ENCODE measurements at regions not wholly inside any gene's neighbourhood (a gene's known extent, or its start where the extent isn't known, plus 50 kb on each side); places are given as distances from the start of the nearest gene placed in this dataset.

DNA sequence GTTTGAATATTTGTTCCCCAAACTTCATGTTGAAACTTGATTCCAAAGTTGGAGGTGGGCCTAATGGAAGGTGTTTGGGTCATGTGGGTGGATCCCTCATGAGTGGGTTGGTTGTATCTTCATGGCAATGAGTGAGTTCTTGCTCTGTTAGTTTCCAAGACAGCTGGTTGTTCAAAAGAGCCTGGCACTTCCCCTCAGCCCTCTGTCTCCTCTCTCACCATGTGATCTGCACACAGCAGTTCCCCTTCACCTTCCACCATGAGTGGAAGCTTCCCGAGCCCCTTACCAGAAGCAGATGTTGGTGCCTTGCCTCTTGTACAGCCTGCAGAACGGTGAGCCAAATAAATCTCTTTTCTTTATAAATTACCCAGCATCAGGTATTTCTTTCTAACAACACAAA is 327.1 kb upstream of the SLCO3A1 start:
- intact Hi-C loops (cut with DNase I) = no loop called here
- WGBS = 77% methylated on average over 2 of the region's 2 CpGs
- Histone ChIP-seq H3K36me3 (no peaks in the 10 kb centered on the region), H3K4me1 (replicated peaks) (no peaks in the 10 kb centered on the region), H3K27me3 (replicated peaks; ENCODE audit: insufficient read depth) (no peaks in the 10 kb centered on the region), H3K27ac (no peak overlapping the region), H3K9me3 (no peaks in the 10 kb centered on the region), H3K4me3 (no peak overlapping the region)
- no peak for TF ChIP-seq POLR2A (IDR thresholded peaks at IDR 0.05)
- TF ChIP-seq CTCF (IDR thresholded peaks at IDR 0.05) = no peak
- no peak for TF ChIP-seq POLR2AphosphoS5 (IDR thresholded peaks at IDR 0.05)
- no peak for DNase-seq (ENCODE audit: low spot score)

DNA sequence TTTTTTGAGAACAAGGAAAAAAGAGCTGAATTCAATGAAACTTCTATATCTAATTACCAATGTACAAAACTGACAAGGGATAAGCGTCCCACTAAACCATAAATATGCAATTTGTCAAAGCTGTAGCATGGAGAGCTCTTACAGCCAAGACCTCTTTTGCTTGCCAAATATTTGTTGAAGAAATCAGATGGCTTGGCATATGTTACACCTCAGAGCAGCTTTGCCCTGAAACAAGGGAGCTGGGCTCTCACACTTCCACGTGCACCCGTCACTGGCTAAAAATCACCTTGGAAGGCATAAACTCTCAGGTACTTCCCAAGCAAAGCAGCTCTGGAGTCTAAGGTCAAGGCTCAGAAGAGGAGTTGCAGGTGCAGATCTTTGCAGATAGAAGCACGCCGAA is 324.7 kb upstream of the SLCO3A1 start:
- no peaks in the 10 kb centered on the region for H3K27me3 ChIP-seq (replicated peaks; ENCODE audit: insufficient read depth)
- 47% methylated on average over 5 of the region's 5 CpGs for WGBS
- TF ChIP-seq CTCF (IDR thresholded peaks at IDR 0.05) (no peak), POLR2A (IDR thresholded peaks at IDR 0.05) (no peak), POLR2AphosphoS5 (IDR thresholded peaks at IDR 0.05) (no peak)
- H3K27ac ChIP-seq = no peak overlapping the region
- H3K4me1 ChIP-seq (replicated peaks) = no peaks in the 10 kb centered on the region
- no peak overlapping the region for H3K4me3 ChIP-seq
- no peaks in the 10 kb centered on the region for H3K36me3 ChIP-seq
- intact Hi-C loops (cut with DNase I) = no loop called here
- H3K9me3 ChIP-seq = no peaks in the 10 kb centered on the region
- no peak for DNase-seq (ENCODE audit: low spot score)

GRCh38 chr15:91529534-91529933 is 324.0 kb upstream of the SLCO3A1 start:
- H3K27ac ChIP-seq = no peak overlapping the region
- TF ChIP-seq POLR2A (IDR thresholded peaks at IDR 0.05) (no peak), CTCF (IDR thresholded peaks at IDR 0.05) (no peak), POLR2AphosphoS5 (IDR thresholded peaks at IDR 0.05) (no peak)
- no peak for DNase-seq (ENCODE audit: low spot score)
- no peaks in the 10 kb centered on the region for H3K9me3 ChIP-seq
- no peaks in the 10 kb centered on the region for H3K4me1 ChIP-seq (replicated peaks)
- no peaks in the 10 kb centered on the region for H3K27me3 ChIP-seq (replicated peaks; ENCODE audit: insufficient read depth)
- H3K36me3 ChIP-seq = no peaks in the 10 kb centered on the region
- intact Hi-C loops (cut with DNase I) = no loop called here
- no peak overlapping the region for H3K4me3 ChIP-seq
- 70% methylated on average over 5 of the region's 5 CpGs for WGBS

DNA sequence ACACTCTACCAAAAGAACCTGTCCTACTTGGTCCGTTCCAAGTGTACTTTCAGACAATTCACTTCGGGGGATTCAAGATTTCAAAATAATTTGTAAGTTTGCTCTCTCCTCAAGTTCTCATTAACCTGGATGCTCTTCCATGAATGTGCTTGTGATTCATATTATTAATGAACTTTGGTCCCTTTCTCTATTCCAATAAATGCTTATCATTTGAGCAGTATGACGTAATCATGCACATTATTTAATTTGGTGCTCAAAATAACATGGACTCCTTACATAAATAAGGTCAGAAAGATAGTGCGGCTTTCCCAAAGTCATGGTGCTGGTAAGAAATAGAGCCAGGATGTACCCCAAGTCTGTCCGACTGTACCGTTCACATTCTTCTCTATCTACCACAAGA is 323.2 kb upstream of the SLCO3A1 start:
- no peaks in the 10 kb centered on the region for H3K4me1 ChIP-seq (replicated peaks)
- no peaks in the 10 kb centered on the region for H3K36me3 ChIP-seq
- H3K27ac ChIP-seq = no peak overlapping the region
- WGBS = 90% methylated on average over 6 of the region's 6 CpGs
- H3K9me3 ChIP-seq = no peaks in the 10 kb centered on the region
- TF ChIP-seq POLR2AphosphoS5 (IDR thresholded peaks at IDR 0.05) (no peak), CTCF (IDR thresholded peaks at IDR 0.05) (no peak), POLR2A (IDR thresholded peaks at IDR 0.05) (no peak)
- H3K27me3 ChIP-seq (replicated peaks; ENCODE audit: insufficient read depth) = no peaks in the 10 kb centered on the region
- H3K4me3 ChIP-seq = no peak overlapping the region
- intact Hi-C loops (cut with DNase I) = no loop called here
- DNase-seq (ENCODE audit: low spot score) = no peak

DNA sequence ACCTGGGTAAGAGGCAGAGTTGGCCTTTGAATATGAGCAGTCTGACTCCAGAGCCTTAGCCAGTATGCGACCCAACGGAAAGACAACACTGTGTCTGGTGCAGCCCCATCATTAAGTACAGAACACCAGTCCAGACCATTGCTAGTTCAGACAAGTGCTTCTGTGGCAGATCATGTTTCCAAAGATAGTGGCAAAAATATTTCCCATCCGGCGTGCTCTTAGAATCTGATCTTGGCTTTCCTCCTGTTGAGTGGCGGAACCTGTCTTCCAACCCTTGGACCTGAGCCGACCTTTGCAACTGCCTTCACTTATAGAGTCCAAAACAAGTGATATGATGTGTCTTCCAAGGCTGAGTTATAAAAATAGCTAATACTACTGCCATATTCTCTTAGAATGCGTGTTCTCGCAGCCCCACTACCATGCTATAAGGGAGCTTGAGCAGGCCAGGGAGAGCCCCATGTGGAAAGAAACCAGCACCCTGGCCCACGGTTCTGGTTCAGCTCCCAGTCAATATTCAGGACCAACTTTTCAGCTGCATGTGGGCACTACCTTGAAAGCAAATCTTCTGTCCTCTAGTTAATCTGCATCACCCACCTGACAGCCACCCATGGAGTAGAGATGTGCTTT is 322.4 kb upstream of the SLCO3A1 start:
- Histone ChIP-seq H3K4me1 (replicated peaks) (no peaks in the 10 kb centered on the region), H3K27me3 (replicated peaks; ENCODE audit: insufficient read depth) (no peaks in the 10 kb centered on the region), H3K27ac (no peak overlapping the region), H3K9me3 (no peaks in the 10 kb centered on the region), H3K4me3 (no peak overlapping the region), H3K36me3 (no peaks in the 10 kb centered on the region)
- TF ChIP-seq CTCF (IDR thresholded peaks at IDR 0.05) (no peak), POLR2AphosphoS5 (IDR thresholded peaks at IDR 0.05) (peak; percentile 45)
- WGBS = 56% methylated on average over 9 of the region's 9 CpGs
- peak; percentile 60 for DNase-seq (ENCODE audit: low spot score)
- intact Hi-C loops (cut with DNase I) = no loop called here
